GM23248 (cell line): ENCODE measurements at regions not wholly inside any gene's neighbourhood (a gene's known extent, or its start where the extent isn't known, plus 50 kb on each side); places are given as distances from the start of the nearest gene placed in this dataset.

Experiments
- EZH2 ChIP-seq: fragments of 200-600 bp; sonication (generic); IDR thresholded peaks from 2 replicates; pipeline ENCODE4 v1.6.1; 2018; ENCODE audit warnings: antibody characterized with exemption, mild to moderate bottlenecking; ENCODE audit not compliant: insufficient read depth, poor library complexity, severe bottlenecking
- EZH2phosphoT487 ChIP-seq: fragments of 200-600 bp; sonication (generic); IDR thresholded peaks from 2 replicates; pipeline ENCODE4 v1.6.1; 2018; ENCODE audit warnings: antibody characterized with exemption, moderate library complexity, mild to moderate bottlenecking, low read depth; ENCODE audit not compliant: insufficient read depth

DNA sequence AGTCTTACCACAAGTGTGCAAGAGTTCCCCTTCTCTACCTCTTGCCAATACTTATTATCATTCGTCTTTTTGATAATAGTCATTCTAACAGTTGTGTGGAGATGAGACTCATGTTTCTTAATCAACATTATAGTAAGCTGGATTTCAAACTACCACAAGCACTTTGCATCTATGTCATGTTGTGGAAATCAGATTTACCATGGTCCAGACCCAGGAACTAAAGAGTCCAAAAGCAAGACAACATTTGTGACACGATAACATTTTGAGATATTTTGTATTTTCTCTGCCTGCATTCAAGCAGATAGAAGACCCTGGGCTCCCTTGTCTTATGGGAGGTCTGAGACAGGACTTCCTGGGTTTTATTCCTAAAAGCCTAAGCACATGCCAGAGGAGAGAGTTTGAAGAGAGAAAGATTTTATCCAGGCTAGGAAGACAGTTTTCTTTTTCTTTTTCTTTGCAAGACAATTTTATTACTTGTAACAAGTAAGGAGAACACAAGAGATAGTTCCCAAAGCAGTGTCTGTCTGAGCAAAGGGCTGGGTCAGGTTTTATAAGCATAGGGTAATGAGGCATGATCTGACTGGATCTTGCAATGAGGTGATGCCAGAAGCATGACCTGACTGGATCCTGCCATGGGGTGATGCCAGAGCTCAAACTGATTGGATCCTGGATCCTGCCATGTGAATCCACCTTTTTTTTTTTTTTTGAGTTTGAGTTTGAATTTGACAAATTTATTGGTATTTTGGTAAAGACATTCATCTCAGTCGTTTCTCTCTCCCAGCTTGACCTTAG, 180.5 kb upstream of the HMGA2 start:
- TF ChIP-seq EZH2 (no peak), EZH2phosphoT487 (no peak)
